ENCODE measurements at regions not wholly inside any gene's neighbourhood (a gene's known extent, or its start where the extent isn't known, plus 50 kb on each side); places are given as distances from the start of the nearest gene placed in this dataset.

- TF ChIP-seq CTCF (IDR thresholded peaks at IDR 0.05; ENCODE audit: unreplicated experiment): no peak
- H3K4me1 Mint-ChIP-seq: no peaks in the 10 kb centered on the region
- no peak overlapping the region for H3K4me3 Mint-ChIP-seq
- H3K27me3 Mint-ChIP-seq (ENCODE audit: low read depth): peaks cover 5% of the 10 kb centered on the region
- no peaks in the 10 kb centered on the region for H3K36me3 Mint-ChIP-seq
- no peaks in the 10 kb centered on the region for H3K9me3 Mint-ChIP-seq
- no peak for DNase-seq (ENCODE audit: low spot score in 2 of 2, unreplicated experiment in 2 of 2)
- no peak overlapping the region for H3K27ac Mint-ChIP-seq
These were observed 142.0 kb downstream of the RNASET2 start for GRCh38 chr6:166814390-166814789.

GRCh38 chr6:166813461-166813860 is 142.9 kb downstream of the RNASET2 start:
- Mint-ChIP-seq H3K27ac (no peak overlapping the region), H3K9me3 (no peaks in the 10 kb centered on the region), H3K4me3 (no peak overlapping the region), H3K27me3 (ENCODE audit: low read depth) (peaks cover 5% of the 10 kb centered on the region), H3K36me3 (no peaks in the 10 kb centered on the region), H3K4me1 (no peaks in the 10 kb centered on the region)
- no peak for DNase-seq (ENCODE audit: low spot score in 2 of 2, unreplicated experiment in 2 of 2)
- no peak for TF ChIP-seq CTCF (IDR thresholded peaks at IDR 0.05; ENCODE audit: unreplicated experiment)

GRCh38 chr6:166810864-166811263 is 145.5 kb downstream of the RNASET2 start:
- no peak for DNase-seq (ENCODE audit: low spot score in 2 of 2, unreplicated experiment in 2 of 2)
- Mint-ChIP-seq H3K36me3 (peaks cover 5% of the 10 kb centered on the region), H3K27ac (no peak overlapping the region), H3K4me3 (no peak overlapping the region), H3K4me1 (no peaks in the 10 kb centered on the region), H3K9me3 (peaks cover 17% of the 10 kb centered on the region), H3K27me3 (ENCODE audit: low read depth) (peaks cover 4% of the 10 kb centered on the region)
- no peak for TF ChIP-seq CTCF (IDR thresholded peaks at IDR 0.05; ENCODE audit: unreplicated experiment)

- Mint-ChIP-seq H3K27me3 (ENCODE audit: low read depth) (peaks cover 5% of the 10 kb centered on the region), H3K4me1 (no peaks in the 10 kb centered on the region), H3K9me3 (peaks cover 28% of the 10 kb centered on the region), H3K4me3 (no peak overlapping the region), H3K27ac (no peak overlapping the region), H3K36me3 (peaks cover 6% of the 10 kb centered on the region)
- no peak for DNase-seq (ENCODE audit: low spot score in 2 of 2, unreplicated experiment in 2 of 2)
- TF ChIP-seq CTCF (IDR thresholded peaks at IDR 0.05; ENCODE audit: unreplicated experiment): no peak
These were observed 146.6 kb downstream of the RNASET2 start for GRCh38 chr6:166809721-166810120.

GRCh38 chr6:166806962-166807757 is 149.2 kb downstream of the RNASET2 start:
- Mint-ChIP-seq H3K4me1 (no peaks in the 10 kb centered on the region), H3K27me3 (ENCODE audit: low read depth) (peaks cover 2% of the 10 kb centered on the region), H3K9me3 (peaks cover 30% of the 10 kb centered on the region), H3K27ac (no peak overlapping the region), H3K36me3 (peaks cover 6% of the 10 kb centered on the region), H3K4me3 (no peak overlapping the region)
- TF ChIP-seq CTCF (IDR thresholded peaks at IDR 0.05; ENCODE audit: unreplicated experiment): no peak
- no peak for DNase-seq (ENCODE audit: low spot score in 2 of 2, unreplicated experiment in 2 of 2)

All from mesothelial cell of epicardium (in vitro differentiated cells).